ENCODE measurements at regions not wholly inside any gene's neighbourhood (a gene's known extent, or its start where the extent isn't known, plus 50 kb on each side); places are given as distances from the start of the nearest gene placed in this dataset.

DNA sequence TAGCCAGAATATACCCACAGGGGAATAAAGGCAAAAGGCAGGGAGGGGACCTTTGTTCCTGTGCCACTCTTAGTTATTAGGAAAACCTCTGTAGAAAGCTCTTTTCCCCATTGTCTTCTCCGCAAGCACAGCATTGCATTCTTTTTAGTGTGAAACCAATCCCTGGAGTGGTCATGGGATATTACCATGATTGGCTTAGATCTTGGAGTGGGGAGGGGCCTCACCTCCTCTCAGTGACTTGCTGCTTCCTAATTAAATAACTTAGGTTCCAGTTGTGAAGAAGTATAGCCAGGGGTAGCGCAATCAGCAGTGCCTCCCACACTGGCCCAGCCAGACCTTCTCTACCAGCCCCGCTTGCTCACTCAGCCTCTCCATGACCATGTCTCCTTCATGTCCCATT, 49.9 kb upstream of the AFF3 start:
- ChIA-PET CTCF (interaction anchor here (0.9 kb wide), 1 partner anchor 633 kb away, joined by 3 read pairs; no protein-coding TSS in a partner anchor), POLR2A (ENCODE audit: unreplicated experiment) (no interaction called here)
- no peak overlapping the region for H3K4me3 ChIP-seq (ENCODE audit: insufficient read depth, low read depth, low read length)
- H3K18ac ChIP-seq (ENCODE audit: low read depth, low read length): no peak overlapping the region
- TF ChIP-seq NFE2L2 (IDR thresholded peaks at IDR 0.05; ENCODE audit: low read depth, low read length): no peak
- no peak for TF ChIP-seq SMC3 (IDR thresholded peaks at IDR 0.05; ENCODE audit: low read depth, low read length)
- no peak for TF ChIP-seq RCOR1 (IDR thresholded peaks at IDR 0.05; ENCODE audit: insufficient replicate concordance, low read length)
- no peak for TF ChIP-seq POLR2A (IDR thresholded peaks at IDR 0.05; ENCODE audit: low read depth, low read length)
- no peak for TF ChIP-seq BHLHE40 (IDR thresholded peaks at IDR 0.05; ENCODE audit: low read depth, low read length)
- TF ChIP-seq, protein P1, sequence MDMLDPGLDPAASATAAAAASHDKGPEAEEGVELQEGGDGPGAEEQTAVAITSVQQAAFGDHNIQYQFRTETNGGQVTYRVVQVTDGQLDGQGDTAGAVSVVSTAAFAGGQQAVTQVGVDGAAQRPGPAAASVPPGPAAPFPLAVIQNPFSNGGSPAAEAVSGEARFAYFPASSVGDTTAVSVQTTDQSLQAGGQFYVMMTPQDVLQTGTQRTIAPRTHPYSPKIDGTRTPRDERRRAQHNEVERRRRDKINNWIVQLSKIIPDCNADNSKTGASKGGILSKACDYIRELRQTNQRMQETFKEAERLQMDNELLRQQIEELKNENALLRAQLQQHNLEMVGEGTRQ (IDR thresholded peaks at IDR 0.05; ENCODE audit: low read depth, low read length): no peak
- TF ChIP-seq RFX5 (IDR thresholded peaks at IDR 0.05; ENCODE audit: low read depth, low read length): no peak
- TF ChIP-seq MAZ (IDR thresholded peaks at IDR 0.05; ENCODE audit: borderline replicate concordance, low read depth, low read length): no peak
- TF ChIP-seq, protein P2, sequence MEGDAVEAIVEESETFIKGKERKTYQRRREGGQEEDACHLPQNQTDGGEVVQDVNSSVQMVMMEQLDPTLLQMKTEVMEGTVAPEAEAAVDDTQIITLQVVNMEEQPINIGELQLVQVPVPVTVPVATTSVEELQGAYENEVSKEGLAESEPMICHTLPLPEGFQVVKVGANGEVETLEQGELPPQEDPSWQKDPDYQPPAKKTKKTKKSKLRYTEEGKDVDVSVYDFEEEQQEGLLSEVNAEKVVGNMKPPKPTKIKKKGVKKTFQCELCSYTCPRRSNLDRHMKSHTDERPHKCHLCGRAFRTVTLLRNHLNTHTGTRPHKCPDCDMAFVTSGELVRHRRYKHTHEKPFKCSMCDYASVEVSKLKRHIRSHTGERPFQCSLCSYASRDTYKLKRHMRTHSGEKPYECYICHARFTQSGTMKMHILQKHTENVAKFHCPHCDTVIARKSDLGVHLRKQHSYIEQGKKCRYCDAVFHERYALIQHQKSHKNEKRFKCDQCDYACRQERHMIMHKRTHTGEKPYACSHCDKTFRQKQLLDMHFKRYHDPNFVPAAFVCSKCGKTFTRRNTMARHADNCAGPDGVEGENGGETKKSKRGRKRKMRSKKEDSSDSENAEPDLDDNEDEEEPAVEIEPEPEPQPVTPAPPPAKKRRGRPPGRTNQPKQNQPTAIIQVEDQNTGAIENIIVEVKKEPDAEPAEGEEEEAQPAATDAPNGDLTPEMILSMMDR (conservative IDR thresholded peaks at IDR 0.05; ENCODE audit: low read depth, low read length): no peak
- TF ChIP-seq FOS (IDR thresholded peaks at IDR 0.05; ENCODE audit: low read depth, low read length): no peak
- H3K27ac ChIP-seq (ENCODE audit: insufficient read depth, low read length): no peak overlapping the region
- no peak overlapping the region for H4K5ac ChIP-seq (ENCODE audit: low read depth, low read length)
- no peak for DNase-seq
- no peak overlapping the region for H2AFZ ChIP-seq (replicated peaks; ENCODE audit: low read length, poor library complexity)
- no peak overlapping the region for H3K23ac ChIP-seq (ENCODE audit: low read depth, low read length)
- no peaks in the 10 kb centered on the region for H4K20me1 ChIP-seq (ENCODE audit: insufficient read depth, low read length)
- BruUV-seq (replicated peaks): no TSS peak
- peaks cover 2% of the 10 kb centered on the region; the same call in 1 of the 2 replicates for H3K4me1 ChIP-seq (ENCODE audit: control insufficient read depth, insufficient read depth, low read length)
- no peak overlapping the region for H2AK9ac ChIP-seq (replicated peaks; ENCODE audit: low read depth, low read length, poor library complexity)
- H2BK120ac ChIP-seq (ENCODE audit: low read depth, low read length): no peak overlapping the region
- H3K79me1 ChIP-seq (ENCODE audit: low read depth in 1 of 2, low read length in 2 of 2): no peaks in the 10 kb centered on the region
- H3K36me3 ChIP-seq (ENCODE audit: control insufficient read depth, insufficient read depth, low read length): no peaks in the 10 kb centered on the region
- WGBS, 2 experiments (ENCODE audit: extremely low coverage in 2 of 2, insufficient read length in 1 of 2): 100% methylated on average over 1 of the region's 3 CpGs; no CpG with 5 or more reads in 1 of the 2 experiments
- dilution Hi-C loops (cut with HindIII; ENCODE audit: low sequenced_read_pairs, unreplicated experiment): no loop called here
- no peak overlapping the region for H3K4ac ChIP-seq (ENCODE audit: low read depth, low read length)
- no peak overlapping the region for H2AK5ac ChIP-seq (ENCODE audit: low read depth, low read length)
- intact Hi-C loops (cut with micrococcal nuclease): no loop called here
- H3K9me1 ChIP-seq (ENCODE audit: insufficient read depth, low read length): peaks cover 3% of the 10 kb centered on the region; the same call in 1 of the 2 replicates
- H4K91ac ChIP-seq (ENCODE audit: insufficient read depth, low read depth, low read length): no peak overlapping the region
- no peak overlapping the region for H3K56ac ChIP-seq (ENCODE audit: extremely low read depth, insufficient read depth, low read length)
- no peak for ATAC-seq (ENCODE audit: low read depth)
- no peak overlapping the region for H3K9ac ChIP-seq (ENCODE audit: low read depth, low read length)
- in situ Hi-C loops (cut with MboI; ENCODE audit: low sequenced_read_pairs): no loop called here
- no peaks in the 10 kb centered on the region for H3K9me3 ChIP-seq (ENCODE audit: control insufficient read depth, insufficient read depth, low read length)
- H2BK20ac ChIP-seq (ENCODE audit: low read depth, low read length): no peak overlapping the region
- no peak overlapping the region for H3K4me2 ChIP-seq (ENCODE audit: low read depth, low read length)
- H2BK15ac ChIP-seq (ENCODE audit: low read depth, low read length): no peak overlapping the region
- H4K8ac ChIP-seq (ENCODE audit: low read depth in 2 of 2, low read length in 2 of 2): no peak overlapping the region
- H3K14ac ChIP-seq (replicated peaks; ENCODE audit: low read depth, low read length): no peak overlapping the region
- 0 out of 2 replicates have a peak, but pooled peaks cover under 1% of the 10 kb centered on the region for H3K27me3 ChIP-seq (ENCODE audit: control insufficient read depth, insufficient read depth, low read length)
- H2BK5ac ChIP-seq (ENCODE audit: low read depth, low read length, poor library complexity, severe bottlenecking): no peak overlapping the region

All from IMR-90 (cell line).